BLaER1 treated with 17β-estradiol and CSF1 and Interleukin-3, amounts not matched to agents 10 nM and 100 nM (cell line): ENCODE measurements at regions not wholly inside any gene's neighbourhood (a gene's known extent, or its start where the extent isn't known, plus 50 kb on each side); places are given as distances from the start of the nearest gene placed in this dataset.

Source experiments
- H3K27ac ChIP-seq, 11 experiments: shearing (Covaris generic); formaldehyde crosslinking; 2 replicates each; pipeline ENCODE4 v1.8.1; 2022
- H3K27me3 ChIP-seq, 11 experiments: shearing (Covaris generic); formaldehyde crosslinking; 2 replicates each; pipeline ENCODE4 v1.8.1; 2022
- H3K36me3 ChIP-seq, 11 experiments: shearing (Covaris generic); formaldehyde crosslinking; 2 replicates each; pipeline ENCODE4 v1.8.1; 2022
- H3K4me1 ChIP-seq, 10 experiments: shearing (Covaris generic); formaldehyde crosslinking; 2 replicates each; pipeline ENCODE4 v1.8.1; 2022
- H3K4me2 ChIP-seq, 11 experiments: shearing (Covaris generic); formaldehyde crosslinking; 2 replicates each; pipeline ENCODE4 v1.8.1; 2022
- H3K4me3 ChIP-seq, 10 experiments: shearing (Covaris generic); formaldehyde crosslinking; 2 replicates each; pipeline ENCODE4 v1.8.1; 2022
- H3K9ac ChIP-seq, 11 experiments: shearing (Covaris generic); formaldehyde crosslinking; 2 replicates each; pipeline ENCODE4 v1.8.1; 2022
- H3K9me3 ChIP-seq, 11 experiments: shearing (Covaris generic); formaldehyde crosslinking; replicated peaks in 1 of 11; 2 replicates each; pipeline ENCODE4 v1.8.1; 2022
- H4K20me1 ChIP-seq, 11 experiments: shearing (Covaris generic); formaldehyde crosslinking; 2 replicates each; pipeline ENCODE4 v1.8.1; 2022
- Cebpa-rat ChIP-seq, 11 experiments: shearing (Covaris generic); IDR thresholded peaks; 2 replicates each; pipeline ENCODE4 v1.8.1; 2022

DNA sequence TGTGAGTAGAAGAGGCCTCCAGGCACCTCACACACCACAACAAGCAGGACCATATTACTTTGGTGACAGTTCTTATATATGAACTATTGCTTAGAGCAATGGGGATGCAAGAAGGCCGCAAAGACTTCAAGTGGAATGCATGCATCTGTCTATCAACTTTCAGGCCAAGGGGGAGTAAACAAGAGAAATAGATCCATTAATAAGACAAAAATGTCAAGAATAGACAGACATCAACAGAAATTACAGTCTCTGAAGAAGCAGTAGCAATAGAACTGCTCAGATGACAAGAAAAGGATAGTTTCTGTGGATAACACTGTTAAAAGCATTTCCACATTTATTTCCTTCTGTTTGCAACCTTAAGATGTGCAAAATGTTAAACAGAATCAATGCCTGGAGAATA is 1057.7 kb downstream of the UQCRFS1 start:
- no peaks in the 10 kb centered on the region for H3K4me1 ChIP-seq
- no peak overlapping the region for H3K27ac ChIP-seq
- no peak overlapping the region for H3K4me2 ChIP-seq
- no peak overlapping the region for H3K9ac ChIP-seq
- H3K36me3 ChIP-seq: no peaks in the 10 kb centered on the region
- TF ChIP-seq Cebpa-rat (IDR thresholded peaks at IDR 0.05): no peak
- no peak overlapping the region for H3K4me3 ChIP-seq
- H4K20me1 ChIP-seq: no peaks in the 10 kb centered on the region
- peaks cover 11 to 22% (median 17%) of the 10 kb centered on the region in 11 experiments; a peak in 19 of 22 replicates for H3K9me3 ChIP-seq
- H3K27me3 ChIP-seq: no peaks in the 10 kb centered on the region

- Histone ChIP-seq H3K4me3 (no peak overlapping the region), H3K4me1 (0 out of 20 replicates have a peak, but pooled peaks cover 0 to under 1% (median 0%) of the 10 kb centered on the region in 10 experiments), H3K27ac (no peak overlapping the region), H3K9ac (no peak overlapping the region), H3K9me3 (peaks cover 8 to 18% (median 13%) of the 10 kb centered on the region in 11 experiments; a peak in 19 of 22 replicates), H3K4me2 (no peak overlapping the region), H3K27me3 (no peaks in the 10 kb centered on the region), H3K36me3 (no peaks in the 10 kb centered on the region), H4K20me1 (no peaks in the 10 kb centered on the region)
- TF ChIP-seq Cebpa-rat (IDR thresholded peaks at IDR 0.05): no peak
Observed at GRCh38 chr19:28154077-28154476, 1058.9 kb downstream of the UQCRFS1 start.

DNA sequence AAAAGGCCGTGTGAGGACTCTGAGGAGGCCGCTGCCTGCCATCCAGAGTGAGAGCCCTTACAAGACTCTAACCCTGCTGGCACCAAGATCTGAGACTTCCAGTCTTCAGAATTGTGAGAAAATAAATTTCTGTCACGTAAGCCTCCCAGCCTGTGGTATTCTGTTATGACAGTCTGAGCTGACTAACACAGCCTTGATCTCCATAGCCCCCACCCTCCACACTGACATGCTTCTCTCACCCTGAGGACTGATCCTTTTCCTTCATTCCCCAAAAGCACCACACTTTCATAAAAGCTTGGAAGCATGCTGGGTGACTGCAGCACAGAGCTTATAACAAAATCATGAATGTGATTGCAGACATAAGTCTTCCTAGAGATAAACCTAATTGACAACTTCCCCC is 1059.8 kb downstream of the UQCRFS1 start:
- H3K36me3 ChIP-seq: no peaks in the 10 kb centered on the region
- H3K4me3 ChIP-seq: no peak overlapping the region
- H3K27ac ChIP-seq: no peak overlapping the region
- TF ChIP-seq Cebpa-rat (IDR thresholded peaks at IDR 0.05): no peak
- no peak overlapping the region for H3K4me2 ChIP-seq
- H3K9me3 ChIP-seq: peaks cover 0 to 9% (median 3%) of the 10 kb centered on the region in 11 experiments; a peak in 9 of 22 replicates
- H3K4me1 ChIP-seq: peaks cover 0 to 9% (median 0%) of the 10 kb centered on the region in 10 experiments; a peak in 5 of 20 replicates
- no peak overlapping the region for H3K9ac ChIP-seq
- no peaks in the 10 kb centered on the region for H4K20me1 ChIP-seq
- no peaks in the 10 kb centered on the region for H3K27me3 ChIP-seq

DNA sequence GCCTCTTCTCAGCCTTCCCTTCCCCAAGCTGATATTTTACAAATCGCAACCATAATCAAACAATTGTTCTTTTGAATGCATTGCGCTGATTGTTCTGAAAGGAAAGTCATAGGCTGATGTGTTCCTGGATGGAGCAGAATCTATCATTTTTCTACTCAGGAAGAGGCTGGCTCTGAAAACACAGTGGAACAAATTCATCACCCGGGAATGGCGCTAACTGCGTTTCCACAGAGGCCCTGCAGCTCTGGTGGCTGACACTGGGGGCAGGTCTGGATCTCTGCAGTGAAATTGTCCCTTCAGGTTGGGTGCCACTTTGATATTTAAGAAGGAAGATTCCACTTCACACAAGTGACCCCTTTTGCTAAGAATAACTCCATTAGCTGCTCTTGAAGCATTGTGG is 1060.8 kb downstream of the UQCRFS1 start:
- no peaks in the 10 kb centered on the region for H3K27me3 ChIP-seq
- no peak overlapping the region for H3K9ac ChIP-seq
- no peak overlapping the region for H3K27ac ChIP-seq
- no peak overlapping the region for H3K4me2 ChIP-seq
- H3K36me3 ChIP-seq: no peaks in the 10 kb centered on the region
- H3K4me1 ChIP-seq: peaks cover 0 to 10% (median 0%) of the 10 kb centered on the region in 10 experiments; a peak in 5 of 20 replicates
- H3K9me3 ChIP-seq: no peaks in the 10 kb centered on the region
- H4K20me1 ChIP-seq: no peaks in the 10 kb centered on the region
- TF ChIP-seq Cebpa-rat (IDR thresholded peaks at IDR 0.05): no peak
- no peak overlapping the region for H3K4me3 ChIP-seq

- Histone ChIP-seq H4K20me1 (no peaks in the 10 kb centered on the region), H3K36me3 (no peaks in the 10 kb centered on the region), H3K27ac (no peak overlapping the region), H3K9me3 (no peaks in the 10 kb centered on the region), H3K4me1 (peaks cover 0 to 10% (median 0%) of the 10 kb centered on the region in 10 experiments; a peak in 5 of 20 replicates), H3K4me2 (no peak overlapping the region), H3K4me3 (no peak overlapping the region), H3K9ac (no peak overlapping the region), H3K27me3 (no peaks in the 10 kb centered on the region)
- no peak for TF ChIP-seq Cebpa-rat (IDR thresholded peaks at IDR 0.05)
Observed at GRCh38 chr19:28150129-28150528, 1062.8 kb downstream of the UQCRFS1 start.

DNA sequence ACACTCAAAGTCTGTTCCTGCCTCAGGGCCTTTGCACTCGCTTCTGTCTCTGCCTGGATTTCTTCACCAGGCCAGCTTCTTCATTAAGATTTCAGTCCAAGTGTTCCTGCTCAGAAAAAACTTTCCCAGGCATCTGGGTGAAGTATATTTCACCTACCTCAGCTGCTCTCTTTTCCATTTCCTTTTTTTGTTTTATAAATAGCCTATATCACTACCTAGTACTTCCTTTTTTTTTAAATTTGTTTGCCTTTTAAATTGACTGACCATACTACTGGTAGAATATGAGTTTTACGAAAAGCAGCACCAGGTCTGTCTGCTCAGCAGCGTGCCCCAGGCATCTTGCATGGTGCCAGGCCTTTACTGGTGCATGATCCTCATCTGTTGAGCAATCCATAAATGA is 1064.4 kb downstream of the UQCRFS1 start:
- TF ChIP-seq Cebpa-rat (IDR thresholded peaks at IDR 0.05): no peak
- Histone ChIP-seq H3K36me3 (no peaks in the 10 kb centered on the region), H3K4me1 (peaks cover 0 to 10% (median 0%) of the 10 kb centered on the region in 10 experiments; a peak in 5 of 20 replicates), H4K20me1 (no peaks in the 10 kb centered on the region), H3K27ac (no peak overlapping the region), H3K9ac (no peak overlapping the region), H3K4me3 (no peak overlapping the region), H3K27me3 (no peaks in the 10 kb centered on the region), H3K9me3 (no peaks in the 10 kb centered on the region), H3K4me2 (peak overlapping the region in 3 of 11 experiments; percentile 1 to 20 (median 16); a peak in 2 of 22 replicates)

GRCh38 chr19:28142258-28142657 is 1070.7 kb downstream of the UQCRFS1 start:
- no peak overlapping the region for H3K27ac ChIP-seq
- no peak overlapping the region for H3K9ac ChIP-seq
- no peaks in the 10 kb centered on the region for H3K36me3 ChIP-seq
- H3K4me3 ChIP-seq: no peak overlapping the region
- H4K20me1 ChIP-seq: no peaks in the 10 kb centered on the region
- no peaks in the 10 kb centered on the region for H3K9me3 ChIP-seq
- H3K27me3 ChIP-seq: no peaks in the 10 kb centered on the region
- no peak overlapping the region for H3K4me2 ChIP-seq
- no peaks in the 10 kb centered on the region for H3K4me1 ChIP-seq
- TF ChIP-seq Cebpa-rat (IDR thresholded peaks at IDR 0.05): no peak

DNA sequence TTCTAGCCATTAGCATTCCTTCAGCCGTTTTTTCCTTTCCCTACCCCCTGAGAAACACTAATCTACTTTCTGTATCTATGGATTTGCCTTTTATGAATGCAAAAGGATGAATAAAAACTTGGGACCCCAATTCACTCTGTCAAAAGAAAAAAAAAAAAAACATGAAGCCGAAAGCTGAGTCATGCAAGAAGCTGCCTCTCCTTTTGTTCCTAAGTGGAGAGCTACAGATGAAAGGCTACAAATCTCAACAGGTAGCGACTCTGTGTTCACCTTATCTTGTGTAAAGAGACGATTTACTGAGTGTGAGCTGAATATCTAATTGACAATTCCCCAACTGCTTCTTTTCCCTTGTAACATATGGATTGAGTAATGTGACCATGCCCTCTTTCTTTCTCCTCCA is 1072.8 kb downstream of the UQCRFS1 start:
- H3K4me1 ChIP-seq: no peaks in the 10 kb centered on the region
- no peak overlapping the region for H3K4me3 ChIP-seq
- no peaks in the 10 kb centered on the region for H3K9me3 ChIP-seq
- no peak overlapping the region for H3K9ac ChIP-seq
- no peaks in the 10 kb centered on the region for H3K36me3 ChIP-seq
- TF ChIP-seq Cebpa-rat (IDR thresholded peaks at IDR 0.05): no peak
- no peak overlapping the region for H3K4me2 ChIP-seq
- H4K20me1 ChIP-seq: no peaks in the 10 kb centered on the region
- H3K27ac ChIP-seq: no peak overlapping the region
- H3K27me3 ChIP-seq: no peaks in the 10 kb centered on the region

- H3K36me3 ChIP-seq: no peaks in the 10 kb centered on the region
- H4K20me1 ChIP-seq: no peaks in the 10 kb centered on the region
- no peaks in the 10 kb centered on the region for H3K4me1 ChIP-seq
- no peak overlapping the region for H3K4me3 ChIP-seq
- H3K4me2 ChIP-seq: no peak overlapping the region
- H3K9ac ChIP-seq: no peak overlapping the region
- no peaks in the 10 kb centered on the region for H3K27me3 ChIP-seq
- no peak for TF ChIP-seq Cebpa-rat (IDR thresholded peaks at IDR 0.05)
- no peak overlapping the region for H3K27ac ChIP-seq
- no peaks in the 10 kb centered on the region for H3K9me3 ChIP-seq
Observed at GRCh38 chr19:28137772-28138171, 1075.2 kb downstream of the UQCRFS1 start.

GRCh38 chr19:28136796-28137195 is 1076.2 kb downstream of the UQCRFS1 start:
- H3K4me1 ChIP-seq: no peaks in the 10 kb centered on the region
- no peak overlapping the region for H3K4me2 ChIP-seq
- H4K20me1 ChIP-seq: no peaks in the 10 kb centered on the region
- H3K36me3 ChIP-seq: no peaks in the 10 kb centered on the region
- H3K9ac ChIP-seq: no peak overlapping the region
- no peaks in the 10 kb centered on the region for H3K27me3 ChIP-seq
- no peak overlapping the region for H3K27ac ChIP-seq
- no peaks in the 10 kb centered on the region for H3K9me3 ChIP-seq
- H3K4me3 ChIP-seq: no peak overlapping the region
- TF ChIP-seq Cebpa-rat (IDR thresholded peaks at IDR 0.05): no peak
